HUES48 (cell line): ENCODE measurements at regions not wholly inside any gene's neighbourhood (a gene's known extent, or its start where the extent isn't known, plus 50 kb on each side); places are given as distances from the start of the nearest gene placed in this dataset.
A peak's percentile ranks its signal among the peaks of the same experiment; 100 is the strongest.

Experiments used
- H3K27ac ChIP-seq: one replicate; pipeline ENCODE4 v1.7.0; 2013; ENCODE audit warnings: low read depth, low read length, inconsistent platforms
- H3K27me3 ChIP-seq: 2 replicates; pipeline ENCODE4 v1.6.1; 2013; ENCODE audit warnings: mild to moderate bottlenecking, low read length; ENCODE audit not compliant: control insufficient read depth, insufficient read depth
- H3K36me3 ChIP-seq: 2 replicates; pipeline ENCODE4 v1.6.1; 2013; ENCODE audit warnings: low read length; ENCODE audit not compliant: control insufficient read depth, insufficient read depth
- H3K4me1 ChIP-seq: 2 replicates; pipeline ENCODE4 v1.6.1; 2013; ENCODE audit warnings: mild to moderate bottlenecking, low read length; ENCODE audit not compliant: control insufficient read depth, insufficient read depth
- H3K4me3 ChIP-seq: 2 replicates; pipeline ENCODE4 v1.5.1; 2013; ENCODE audit warnings: mild to moderate bottlenecking, low read depth, low read length
- H3K9ac ChIP-seq: 2 replicates; pipeline ENCODE4 v1.6.1; 2013; ENCODE audit warnings: mild to moderate bottlenecking, low read depth, low read length, moderate library complexity
- H3K9me3 ChIP-seq: 2 replicates; pipeline ENCODE4 v1.6.1; 2013; ENCODE audit warnings: low read length; ENCODE audit not compliant: control insufficient read depth, insufficient read depth

DNA sequence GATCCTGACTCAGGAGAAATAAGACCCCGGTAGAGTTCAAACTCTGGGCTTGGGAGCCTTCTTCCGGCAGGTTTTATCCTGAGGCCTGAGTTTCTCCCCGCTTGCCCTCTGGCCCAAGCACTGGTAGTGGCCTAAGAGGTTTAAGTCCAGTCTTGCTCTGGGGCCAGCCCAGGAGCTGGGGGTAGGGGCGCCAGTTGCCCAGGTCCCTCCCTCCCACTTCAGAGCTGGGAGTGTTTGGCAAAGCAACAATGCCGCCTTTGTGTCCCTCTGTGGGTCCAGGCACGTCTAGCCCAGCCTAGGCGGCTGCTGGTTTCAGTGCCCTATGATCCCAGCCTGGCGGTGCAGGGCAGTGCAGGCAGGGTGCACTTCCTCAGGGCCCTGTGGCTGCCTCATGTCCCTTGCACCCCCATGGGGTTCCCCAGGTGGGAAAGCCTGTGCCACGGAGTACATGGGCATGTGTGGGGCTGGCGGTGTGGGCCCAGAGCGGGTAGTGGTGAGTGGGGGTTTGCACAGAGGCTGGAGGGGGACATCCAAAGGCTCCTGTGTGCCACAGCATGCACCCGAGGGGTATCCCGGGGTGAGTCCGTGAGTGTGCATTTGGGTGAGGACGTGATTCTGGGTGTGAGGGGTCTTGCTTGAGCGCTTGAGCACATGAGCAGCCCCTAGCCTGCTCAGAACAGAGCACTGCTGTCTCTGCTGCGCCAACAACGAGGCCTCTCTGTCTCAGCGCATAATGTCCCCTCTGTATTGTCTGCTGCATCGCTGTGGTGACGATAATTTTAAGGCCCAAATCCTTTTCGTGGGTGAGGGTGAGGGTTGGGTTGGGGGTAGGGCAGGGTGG lies 61.7 kb upstream of the PSD2 start:
- no peaks in the 10 kb centered on the region for H3K36me3 ChIP-seq
- peak overlapping the region; percentile 45 for H3K27ac ChIP-seq
- H3K4me3 ChIP-seq: no peak overlapping the region
- no peaks in the 10 kb centered on the region for H3K27me3 ChIP-seq
- no peak overlapping the region for H3K9ac ChIP-seq
- no peaks in the 10 kb centered on the region for H3K9me3 ChIP-seq
- H3K4me1 ChIP-seq: peaks cover 2% of the 10 kb centered on the region; the same call in 1 of the 2 replicates

DNA sequence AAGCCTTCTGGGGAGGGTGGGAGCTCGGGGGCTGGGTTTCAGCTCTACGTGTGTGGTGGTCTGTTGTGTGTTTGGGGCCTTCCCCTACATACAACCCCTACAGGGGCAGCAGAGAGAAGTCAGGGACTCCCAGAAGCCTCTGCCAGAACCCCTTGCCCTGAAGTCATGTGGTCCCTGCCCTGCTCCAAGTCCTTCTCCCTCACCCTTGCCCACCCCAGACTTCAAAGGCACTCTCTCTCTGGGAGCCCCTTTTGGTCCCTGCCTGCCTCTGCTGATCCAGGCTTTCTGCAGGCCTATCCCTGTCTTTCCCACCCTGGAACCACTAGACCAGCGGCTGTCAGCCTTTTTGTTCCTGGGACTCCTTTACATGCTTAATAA lies 61.1 kb upstream of the PSD2 start:
- H3K9me3 ChIP-seq: no peaks in the 10 kb centered on the region
- no peaks in the 10 kb centered on the region for H3K27me3 ChIP-seq
- H3K36me3 ChIP-seq: no peaks in the 10 kb centered on the region
- H3K27ac ChIP-seq: no peak overlapping the region
- no peak overlapping the region for H3K4me3 ChIP-seq
- H3K4me1 ChIP-seq: peaks cover 6% of the 10 kb centered on the region; the same call in 1 of the 2 replicates
- no peak overlapping the region for H3K9ac ChIP-seq

DNA sequence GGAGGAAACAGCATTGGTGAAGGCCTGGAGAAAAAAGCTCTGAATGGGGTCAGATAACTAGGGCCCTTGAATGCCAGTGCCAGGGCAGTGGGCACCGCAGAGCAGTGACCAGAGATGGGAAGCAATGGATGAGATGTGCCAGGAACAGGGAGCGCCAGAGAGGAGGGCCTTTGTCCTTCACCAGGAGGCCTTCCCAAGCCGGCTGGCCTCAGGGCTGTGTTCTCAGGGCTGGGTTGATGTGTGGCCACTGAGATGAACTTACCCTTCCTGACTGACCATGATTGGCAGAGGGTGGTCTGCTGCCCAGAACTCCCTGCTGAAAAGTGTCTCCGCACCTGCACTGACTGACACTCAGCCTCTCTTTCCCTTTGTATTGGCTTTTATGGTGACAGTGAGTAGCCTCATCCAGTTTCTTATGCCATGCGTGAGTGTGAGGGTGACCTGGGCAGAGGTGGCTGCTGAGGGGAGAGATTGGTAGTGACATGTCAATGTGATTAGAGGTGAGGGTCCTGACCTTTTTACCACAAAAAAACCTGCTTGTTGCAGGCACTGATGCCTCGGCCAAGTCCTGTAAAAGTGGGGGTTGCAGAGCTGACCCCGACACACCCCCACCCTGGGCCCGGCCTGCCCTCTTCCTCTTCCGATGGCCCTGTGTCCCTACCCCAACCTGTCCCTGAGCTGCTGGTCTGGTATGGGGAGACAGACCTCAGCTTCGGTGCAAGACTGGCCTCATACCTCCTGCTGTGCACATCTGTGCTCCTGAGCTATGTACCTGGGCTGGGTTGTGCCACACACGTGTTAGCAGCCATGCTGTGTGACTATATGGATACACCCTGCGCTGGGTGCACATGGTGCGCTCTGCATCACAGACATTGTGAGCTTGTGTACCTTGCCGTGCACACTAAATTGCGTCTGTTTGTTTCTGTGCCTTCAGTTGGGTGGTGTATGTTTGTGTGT lies 57.1 kb upstream of the PSD2 start:
- Histone ChIP-seq H3K9ac (no peak overlapping the region), H3K36me3 (no peaks in the 10 kb centered on the region), H3K4me1 (peaks cover 15% of the 10 kb centered on the region; the same call in 1 of the 2 replicates), H3K27me3 (peaks cover 5% of the 10 kb centered on the region), H3K27ac (no peak overlapping the region), H3K9me3 (no peaks in the 10 kb centered on the region), H3K4me3 (no peak overlapping the region)

DNA sequence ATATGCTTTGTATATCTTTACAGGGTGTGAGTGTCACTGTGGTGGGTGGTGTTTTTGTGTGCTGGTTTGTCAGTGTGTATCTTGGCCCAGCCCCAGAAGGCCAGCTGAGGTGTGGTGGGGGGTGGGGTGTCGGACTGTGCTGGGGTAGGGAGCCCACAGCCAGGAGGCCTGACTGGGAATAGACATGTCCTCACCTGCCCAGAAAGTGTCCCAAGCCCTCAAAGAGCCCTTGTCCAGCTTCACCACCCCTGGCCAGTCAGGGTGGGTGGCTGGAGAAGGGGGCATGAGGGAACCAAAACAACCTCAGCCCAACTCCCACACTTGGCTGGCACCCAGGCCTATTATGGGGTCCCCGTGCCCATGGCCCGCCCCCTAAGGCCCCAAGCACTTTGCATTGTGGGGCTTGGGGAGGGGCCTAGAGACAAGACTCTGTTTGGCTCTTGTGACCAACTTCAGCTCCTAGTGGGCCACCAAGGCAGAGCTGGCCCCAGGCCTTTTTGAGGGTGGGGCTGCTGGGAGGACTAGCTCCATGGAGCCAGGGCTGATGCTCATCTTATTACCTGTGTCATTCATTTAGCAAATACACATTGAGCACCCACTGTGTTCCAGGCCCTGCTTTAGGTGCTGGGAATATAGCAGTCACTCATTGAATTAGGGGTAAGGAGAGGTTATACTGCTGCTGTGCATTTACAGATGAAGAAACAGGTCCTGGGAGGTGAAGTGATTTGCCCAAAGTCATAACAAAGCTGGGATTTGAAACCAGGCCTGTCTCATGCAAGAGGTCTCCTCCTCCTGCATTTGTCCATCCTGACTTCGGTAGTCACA lies 56.2 kb upstream of the PSD2 start:
- Histone ChIP-seq H3K9me3 (no peaks in the 10 kb centered on the region), H3K27me3 (peaks cover 13% of the 10 kb centered on the region), H3K4me3 (no peak overlapping the region), H3K4me1 (peaks cover 15% of the 10 kb centered on the region; the same call in 1 of the 2 replicates), H3K36me3 (no peaks in the 10 kb centered on the region), H3K27ac (no peak overlapping the region), H3K9ac (no peak overlapping the region)

DNA sequence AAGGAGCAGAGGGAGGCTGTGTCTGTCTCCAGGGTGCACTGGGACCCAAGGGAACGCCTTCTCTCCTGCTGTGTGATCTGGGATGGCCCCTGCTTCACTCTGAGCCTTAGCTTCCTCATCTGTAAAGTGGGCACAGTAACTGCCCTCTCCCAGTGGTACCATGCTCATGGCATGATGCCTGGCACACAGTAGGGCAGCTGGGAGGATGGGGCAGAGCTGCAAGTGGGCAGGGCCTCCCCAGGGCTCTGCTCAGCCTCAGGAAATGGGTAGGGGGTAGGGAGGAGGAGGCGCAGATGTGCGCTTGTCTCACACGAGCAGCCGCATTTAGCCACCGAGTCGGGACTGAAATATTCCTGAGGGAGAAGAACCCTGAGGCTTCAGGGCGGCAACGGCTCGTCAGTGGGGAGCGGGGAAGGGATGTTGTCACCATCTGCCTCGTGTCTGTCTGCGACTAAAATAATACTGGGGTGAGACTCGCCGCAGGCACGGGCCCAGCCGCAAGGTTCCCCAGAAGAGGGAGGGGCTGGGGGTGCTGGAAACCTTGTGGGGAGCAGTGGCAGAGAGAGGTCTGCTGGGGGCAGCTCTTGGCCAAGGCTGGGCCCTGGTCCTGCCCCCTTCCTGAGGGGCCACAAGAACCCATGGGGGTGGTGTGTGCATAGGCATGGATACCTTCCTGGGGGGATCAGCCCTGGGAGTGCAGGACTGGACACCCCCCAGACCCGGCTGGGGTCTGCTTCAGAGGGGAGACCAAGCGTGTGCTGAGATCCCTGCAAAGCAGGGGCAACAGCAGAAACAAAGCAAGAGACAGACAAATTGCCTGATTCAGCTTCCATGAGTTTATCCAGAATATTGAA lies 55.2 kb upstream of the PSD2 start:
- H3K4me1 ChIP-seq: peaks cover 23% of the 10 kb centered on the region; the same call in 1 of the 2 replicates
- no peak overlapping the region for H3K27ac ChIP-seq
- peaks cover 22% of the 10 kb centered on the region for H3K27me3 ChIP-seq
- H3K9ac ChIP-seq: no peak overlapping the region
- H3K9me3 ChIP-seq: no peaks in the 10 kb centered on the region
- H3K4me3 ChIP-seq: no peak overlapping the region
- no peaks in the 10 kb centered on the region for H3K36me3 ChIP-seq

DNA sequence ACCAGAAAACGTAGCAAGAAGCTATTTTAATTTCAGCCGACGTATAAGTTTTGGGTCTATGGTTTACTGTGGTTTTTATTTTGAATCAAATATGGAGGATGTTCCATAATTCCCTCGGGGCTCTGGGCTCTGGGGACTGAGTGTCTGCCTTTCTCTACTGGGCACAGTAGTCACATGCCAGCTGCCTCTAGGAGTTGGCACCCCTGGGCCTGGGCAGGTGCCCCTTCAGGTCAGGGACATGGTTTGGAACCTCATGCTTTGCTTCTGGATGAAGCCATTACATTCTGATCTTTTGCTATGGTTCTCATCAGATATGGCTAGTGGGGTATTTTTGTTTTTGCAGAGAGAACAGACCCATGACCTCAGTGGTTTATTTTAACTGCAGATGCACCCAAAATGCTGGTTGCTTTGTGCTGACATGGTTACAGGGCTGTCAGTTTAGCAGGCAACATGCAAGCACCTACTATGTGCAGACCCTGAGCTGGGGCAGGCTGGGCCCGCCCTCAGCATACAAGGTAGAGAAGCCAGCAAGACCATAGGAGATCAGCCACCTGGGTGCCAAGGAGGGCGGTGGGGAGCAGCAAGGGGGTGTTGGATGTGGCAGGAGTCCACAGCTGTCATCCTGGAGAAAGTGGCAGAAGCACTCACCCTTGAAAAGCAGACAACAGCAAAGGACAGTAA lies 54.5 kb upstream of the PSD2 start:
- peaks cover 30% of the 10 kb centered on the region for H3K4me1 ChIP-seq
- no peak overlapping the region for H3K27ac ChIP-seq
- H3K36me3 ChIP-seq: no peaks in the 10 kb centered on the region
- H3K9me3 ChIP-seq: no peaks in the 10 kb centered on the region
- H3K4me3 ChIP-seq: no peak overlapping the region
- H3K27me3 ChIP-seq: peaks cover 22% of the 10 kb centered on the region
- H3K9ac ChIP-seq: no peak overlapping the region

DNA sequence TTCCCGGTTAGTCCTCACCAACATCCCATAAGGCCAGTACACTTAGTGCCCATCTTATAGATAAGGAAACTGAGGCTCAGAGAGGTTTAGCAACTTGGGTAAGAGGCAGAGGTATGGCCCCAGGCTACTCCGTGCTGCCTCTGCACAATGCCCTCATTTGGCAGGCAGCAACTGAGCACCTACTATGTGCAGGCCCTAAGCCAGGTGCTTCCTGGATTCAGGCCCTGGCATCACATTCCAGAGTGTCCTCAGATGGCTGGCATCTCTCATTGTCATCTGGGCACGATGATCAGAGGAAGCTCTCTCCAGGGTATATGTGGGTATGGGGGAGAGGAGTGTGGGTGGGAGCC lies 53.8 kb upstream of the PSD2 start:
- no peak overlapping the region for H3K4me3 ChIP-seq
- H3K9me3 ChIP-seq: no peaks in the 10 kb centered on the region
- H3K36me3 ChIP-seq: no peaks in the 10 kb centered on the region
- H3K27me3 ChIP-seq: peaks cover 28% of the 10 kb centered on the region
- peaks cover 32% of the 10 kb centered on the region for H3K4me1 ChIP-seq
- H3K9ac ChIP-seq: no peak overlapping the region
- H3K27ac ChIP-seq: no peak overlapping the region

DNA sequence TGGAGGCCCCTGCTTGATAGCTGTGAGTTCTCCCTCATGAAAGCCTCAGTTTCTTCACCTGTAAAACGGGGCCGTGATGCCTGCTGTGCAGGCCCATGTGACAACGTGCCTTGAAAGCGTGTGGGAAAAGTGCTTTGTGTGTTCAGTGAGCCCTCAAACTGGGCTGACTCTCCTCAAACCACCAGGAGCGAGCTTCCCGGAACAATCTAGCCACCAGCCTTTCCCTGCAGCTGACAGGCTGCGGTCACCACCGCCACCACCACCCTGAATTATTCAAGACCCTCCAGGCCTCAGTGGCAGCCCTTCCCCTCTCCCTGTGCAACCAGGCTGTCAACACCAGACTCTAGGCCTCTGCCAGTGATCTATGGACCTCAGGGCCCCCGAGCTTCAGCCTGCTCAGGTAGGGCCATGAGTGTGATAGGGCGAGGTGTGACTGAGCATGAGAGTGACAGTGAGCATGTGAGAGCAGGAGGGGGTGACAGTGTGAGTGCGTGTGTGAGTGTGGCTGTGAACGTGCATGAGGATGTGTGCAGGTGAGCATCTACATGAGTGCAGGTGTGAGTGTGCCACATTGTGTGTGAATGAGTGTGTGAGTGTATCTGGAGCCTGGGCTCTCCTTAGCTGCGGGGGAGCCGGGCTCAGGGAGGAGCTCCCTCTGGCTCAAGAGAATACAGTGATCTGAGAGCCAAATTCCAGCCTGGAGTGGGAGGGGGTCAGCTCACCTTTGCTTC lies 53.3 kb upstream of the PSD2 start:
- H3K9ac ChIP-seq: no peak overlapping the region
- no peak overlapping the region for H3K27ac ChIP-seq
- H3K4me1 ChIP-seq: peaks cover 35% of the 10 kb centered on the region
- no peaks in the 10 kb centered on the region for H3K9me3 ChIP-seq
- peaks cover 33% of the 10 kb centered on the region for H3K27me3 ChIP-seq
- H3K36me3 ChIP-seq: no peaks in the 10 kb centered on the region
- no peak overlapping the region for H3K4me3 ChIP-seq

DNA sequence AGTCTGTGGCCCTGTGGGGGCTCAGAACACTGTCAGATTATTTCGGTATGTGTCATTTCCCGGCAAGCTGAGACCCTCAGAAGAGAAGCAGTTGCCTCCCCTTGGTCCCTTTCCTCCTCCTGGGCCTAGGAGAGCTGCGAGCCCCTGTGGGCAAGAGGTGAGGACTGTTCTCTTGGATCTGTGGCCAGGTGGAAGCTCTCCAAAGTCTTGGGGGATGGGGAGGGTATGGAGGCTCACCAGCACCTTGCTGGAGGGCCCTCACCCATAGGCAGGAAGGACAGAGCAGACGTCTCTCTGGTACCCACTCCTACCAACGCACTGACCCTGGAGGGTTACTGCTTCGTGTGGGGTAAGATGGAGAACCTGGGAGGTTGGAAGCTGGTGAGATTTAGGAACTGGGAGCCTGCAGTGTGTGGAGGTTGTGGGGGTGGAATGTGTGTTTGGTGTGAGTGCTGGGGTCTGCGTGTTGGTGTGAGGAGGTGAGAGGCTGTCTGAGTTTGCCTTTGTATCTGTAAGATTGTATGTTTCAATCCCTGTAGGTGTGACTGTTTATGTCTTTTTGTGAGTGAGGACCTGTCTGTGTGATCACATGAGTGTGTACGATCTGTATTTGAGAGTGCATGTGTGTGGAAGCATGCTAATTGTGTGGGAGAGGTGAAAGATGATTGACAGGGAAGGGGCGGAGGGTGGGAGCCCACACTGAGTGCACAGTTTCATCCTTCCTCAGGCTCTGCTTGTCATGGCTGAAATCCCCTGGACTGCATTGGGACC lies 52.4 kb upstream of the PSD2 start:
- H3K9me3 ChIP-seq: no peaks in the 10 kb centered on the region
- H3K4me3 ChIP-seq: no peak overlapping the region
- peaks cover 41% of the 10 kb centered on the region for H3K27me3 ChIP-seq
- peaks cover 43% of the 10 kb centered on the region for H3K4me1 ChIP-seq
- H3K36me3 ChIP-seq: no peaks in the 10 kb centered on the region
- no peak overlapping the region for H3K27ac ChIP-seq
- no peak overlapping the region for H3K9ac ChIP-seq
